IMR-90 (cell line): ENCODE measurements at regions not wholly inside any gene's neighbourhood (a gene's known extent, or its start where the extent isn't known, plus 50 kb on each side); places are given as distances from the start of the nearest gene placed in this dataset.

ENCODE experiments used
- ATAC-seq: fragments of 200-7000 bp; cut with Tn5 transposase; 2 replicates; pipeline ENCODE4 v1.9.1; 2020; ENCODE audit warnings: low read depth, mild to moderate bottlenecking, moderate library complexity
- BruUV-seq: library from RNA; stranded (reverse); fragments of 400-500 nt; replicated peaks from 2 replicates; lab custom pipeline; 2021; lab: Mats Ljungman, UMichigan
- CTCF ChIA-PET: fragments of 300-600 bp; formaldehyde crosslinking; extraction: SDS; loops from one replicate; lab custom pipeline; 2021; ENCODE audit warnings: antibody characterized with exemption; lab: Yijun Ruan, JAX
- POLR2A ChIA-PET: fragments of 300-600 bp; sonication (Branson Sonifier 250); formaldehyde crosslinking; loops from one replicate; lab custom pipeline; 2022; ENCODE audit warnings: antibody characterized with exemption; ENCODE audit not compliant: unreplicated experiment; lab: Charles Lee
- DNase-seq: peaks from one replicate; pipeline ENCODE4 v3.0.0; 2013
- H2AFZ ChIP-seq: replicated peaks from 2 replicates; pipeline ENCODE3; 2013; ENCODE audit warnings: low read length, mild to moderate bottlenecking; ENCODE audit not compliant: poor library complexity
- H2AK5ac ChIP-seq: 2 replicates; pipeline ENCODE4 v1.6.1; 2013; ENCODE audit warnings: low read depth, low read length, inconsistent platforms
- H2AK9ac ChIP-seq: replicated peaks from 2 replicates; pipeline ENCODE3; 2013; ENCODE audit warnings: mild to moderate bottlenecking, low read depth, low read length, moderate library complexity; ENCODE audit not compliant: poor library complexity
- H2BK120ac ChIP-seq: 2 replicates; pipeline ENCODE4 v1.6.1; 2013; ENCODE audit warnings: low read depth, low read length, inconsistent platforms
- H2BK15ac ChIP-seq: 3 replicates; pipeline ENCODE4 v1.6.1; 2013; ENCODE audit warnings: low read depth, low read length, inconsistent platforms
- H2BK20ac ChIP-seq: 2 replicates; pipeline ENCODE4 v1.6.1; 2013; ENCODE audit warnings: low read depth, mild to moderate bottlenecking, inconsistent platforms, low read length, moderate library complexity
- H2BK5ac ChIP-seq: 2 replicates; pipeline ENCODE4 v1.6.1; 2013; ENCODE audit warnings: mild to moderate bottlenecking, low read depth, low read length, inconsistent platforms; ENCODE audit not compliant: poor library complexity, severe bottlenecking
- H3K14ac ChIP-seq: replicated peaks from 2 replicates; pipeline ENCODE4 v1.6.1; 2013; ENCODE audit warnings: low read depth, low read length, inconsistent platforms
- H3K18ac ChIP-seq: 2 replicates; pipeline ENCODE4 v1.6.1; 2013; ENCODE audit warnings: low read depth, low read length, control low read depth
- H3K23ac ChIP-seq: 2 replicates; pipeline ENCODE4 v1.6.1; 2013; ENCODE audit warnings: low read depth, low read length, inconsistent platforms
- H3K27ac ChIP-seq: 2 replicates; pipeline ENCODE4 v1.5.1; 2013; ENCODE audit warnings: mild to moderate bottlenecking, control low read depth, low read length; ENCODE audit not compliant: insufficient read depth
- H3K27me3 ChIP-seq: 2 replicates; pipeline ENCODE4 v1.6.1; 2013; ENCODE audit warnings: low read length; ENCODE audit not compliant: control insufficient read depth, insufficient read depth
- H3K36me3 ChIP-seq: 2 replicates; pipeline ENCODE4 v1.6.1; 2013; ENCODE audit warnings: low read length, mixed read lengths; ENCODE audit not compliant: control insufficient read depth, insufficient read depth
- H3K4ac ChIP-seq: 2 replicates; pipeline ENCODE4 v1.6.1; 2013; ENCODE audit warnings: low read depth, low read length, inconsistent platforms
- H3K4me1 ChIP-seq: 2 replicates; pipeline ENCODE4 v1.6.1; 2013; ENCODE audit warnings: low read length, mixed read lengths; ENCODE audit not compliant: control insufficient read depth, insufficient read depth
- H3K4me2 ChIP-seq: 2 replicates; pipeline ENCODE4 v1.6.1; 2013; ENCODE audit warnings: low read depth, mild to moderate bottlenecking, control low read depth, low read length, moderate library complexity
- H3K4me3 ChIP-seq: 2 replicates; pipeline ENCODE4 v1.5.1; 2013; ENCODE audit warnings: low read depth, mild to moderate bottlenecking, control low read depth, low read length, moderate library complexity; ENCODE audit not compliant: insufficient read depth
- H3K56ac ChIP-seq: 2 replicates; pipeline ENCODE4 v1.6.1; 2013; ENCODE audit warnings: low read length, inconsistent platforms; ENCODE audit not compliant: insufficient read depth; ENCODE audit errors: extremely low read depth
- H3K79me1 ChIP-seq, 2 experiments: 2 replicates each; pipeline ENCODE4 v1.6.1; 2013; ENCODE audit warnings: low read length in 2 of 2, inconsistent platforms in 1 of 2, low read depth in 1 of 2
- H3K9ac ChIP-seq: 2 replicates; pipeline ENCODE4 v1.6.1; 2013; ENCODE audit warnings: low read depth, low read length, control low read depth
- H3K9me1 ChIP-seq: 2 replicates; pipeline ENCODE4 v1.6.1; 2013; ENCODE audit warnings: low read length, inconsistent platforms; ENCODE audit not compliant: insufficient read depth
- H3K9me3 ChIP-seq: 2 replicates; pipeline ENCODE4 v1.6.1; 2013; ENCODE audit warnings: low read length; ENCODE audit not compliant: control insufficient read depth, insufficient read depth
- H4K20me1 ChIP-seq: 2 replicates; pipeline ENCODE4 v1.6.1; 2013; ENCODE audit warnings: low read length, inconsistent platforms; ENCODE audit not compliant: insufficient read depth
- H4K5ac ChIP-seq: 2 replicates; pipeline ENCODE4 v1.6.1; 2013; ENCODE audit warnings: mild to moderate bottlenecking, low read depth, low read length, control low read depth
- H4K8ac ChIP-seq, 2 experiments: 2 replicates each; pipeline ENCODE4 v1.6.1; 2013; ENCODE audit warnings: low read depth in 2 of 2, low read length in 2 of 2, control low read depth in 1 of 2, inconsistent platforms in 1 of 2
- H4K91ac ChIP-seq: 2 replicates; pipeline ENCODE4 v1.6.1; 2013; ENCODE audit warnings: low read depth, low read length, inconsistent platforms; ENCODE audit not compliant: insufficient read depth
- BHLHE40 ChIP-seq: fragments of 150-350 bp; IDR thresholded peaks from 2 replicates; pipeline ENCODE4 v1.6.1; 2016; ENCODE audit warnings: mild to moderate bottlenecking, low read depth, low read length
- CEBPB ChIP-seq: IDR thresholded peaks from 2 replicates; pipeline ENCODE4 v1.6.1; 2012; ENCODE audit warnings: low read depth, low read length, improper control_type of control experiment
- CHD1 ChIP-seq: IDR thresholded peaks from 2 replicates; pipeline ENCODE4 v1.6.1; 2012; ENCODE audit warnings: low read depth, low read length, improper control_type of control experiment
- FOS ChIP-seq: fragments of 150-350 bp; IDR thresholded peaks from 2 replicates; pipeline ENCODE4 v1.6.1; 2016; ENCODE audit warnings: low read depth, low read length
- MAFK ChIP-seq: IDR thresholded peaks from 2 replicates; pipeline ENCODE4 v1.6.1; 2012; ENCODE audit warnings: low read depth, low read length, improper control_type of control experiment
- MAZ ChIP-seq: IDR thresholded peaks from 2 replicates; pipeline ENCODE4 v1.6.1; 2012; ENCODE audit warnings: low read depth, mild to moderate bottlenecking, low read length, improper control_type of control experiment, moderate library complexity, borderline replicate concordance
- MXI1 ChIP-seq: IDR thresholded peaks from 2 replicates; pipeline ENCODE4 v1.6.1; 2012; ENCODE audit warnings: low read depth, mild to moderate bottlenecking, low read length, moderate library complexity, borderline replicate concordance
- NFE2L2 ChIP-seq: fragments of 150-350 bp; IDR thresholded peaks from 2 replicates; pipeline ENCODE4 v1.6.1; 2016; ENCODE audit warnings: low read depth, mild to moderate bottlenecking, low read length
- POLR2A ChIP-seq: IDR thresholded peaks from 2 replicates; pipeline ENCODE4 v1.6.1; 2012; ENCODE audit warnings: mild to moderate bottlenecking, low read depth, low read length
- RAD21 ChIP-seq: IDR thresholded peaks from 2 replicates; pipeline ENCODE4 v1.6.1; 2012; ENCODE audit warnings: low read length, improper control_type of control experiment
- RCOR1 ChIP-seq: IDR thresholded peaks from 2 replicates; pipeline ENCODE4 v1.6.1; 2012; ENCODE audit warnings: mild to moderate bottlenecking, low read length, improper control_type of control experiment; ENCODE audit not compliant: insufficient replicate concordance
- RFX5 ChIP-seq: IDR thresholded peaks from 2 replicates; pipeline ENCODE4 v1.8.0; 2012; ENCODE audit warnings: low read depth, mild to moderate bottlenecking, low read length, moderate library complexity
- SMC3 ChIP-seq: fragments of 150-350 bp; IDR thresholded peaks from 2 replicates; pipeline ENCODE4 v1.6.1; 2016; ENCODE audit warnings: low read depth, mild to moderate bottlenecking, antibody characterized with exemption, low read length, moderate library complexity
- WGBS, 2 experiments: methylation state at CpG; one replicate each; pipeline versions ENCODE4 v1.1.5 to v1.1.7; 2013; ENCODE audit warnings: missing lambda C conversion rate in 2 of 2; ENCODE audit not compliant: insufficient read length in 1 of 2; ENCODE audit errors: extremely low coverage in 2 of 2; 5-methylcytosine and 5-hydroxymethylcytosine counted together
- dilution Hi-C: fragments of 300-500 bp; cut with HindIII; formaldehyde crosslinking; loops from one replicate; pipeline ENCODE4 v1.14.3; 2018; ENCODE audit warnings: low sequenced_read_pairs; ENCODE audit not compliant: unreplicated experiment
- in situ Hi-C: fragments of 300-500 bp; cut with MboI; formaldehyde crosslinking; loops from 3 replicates; pipeline ENCODE4 v1.14.3; 2019; ENCODE audit warnings: low sequenced_read_pairs, inconsistent platforms, mixed read lengths
- intact Hi-C: fragments of 100-400 bp; cut with micrococcal nuclease; formaldehyde crosslinking; loops from 2 replicates; pipeline ENCODE4 v1.10.0; 2022
- TF ChIP-seq, protein P1 (sequence below): fragments of 150-350 bp; IDR thresholded peaks from 2 replicates; pipeline ENCODE4 v1.6.1; 2017; ENCODE audit warnings: mild to moderate bottlenecking, antibody characterized with exemption, low read length, low read depth
- TF ChIP-seq, protein P2 (sequence below): fragments of 150-350 bp; IDR thresholded peaks from 2 replicates; pipeline ENCODE4 v1.6.1; 2016; ENCODE audit warnings: low read depth, mild to moderate bottlenecking, low read length, moderate library complexity, borderline replicate concordance
- TF ChIP-seq, protein P3 (sequence below): conservative IDR thresholded peaks from 2 replicates; pipeline ENCODE4 v1.5.1; 2012; ENCODE audit warnings: mild to moderate bottlenecking, low read depth, low read length, improper control_type of control experiment

DNA sequence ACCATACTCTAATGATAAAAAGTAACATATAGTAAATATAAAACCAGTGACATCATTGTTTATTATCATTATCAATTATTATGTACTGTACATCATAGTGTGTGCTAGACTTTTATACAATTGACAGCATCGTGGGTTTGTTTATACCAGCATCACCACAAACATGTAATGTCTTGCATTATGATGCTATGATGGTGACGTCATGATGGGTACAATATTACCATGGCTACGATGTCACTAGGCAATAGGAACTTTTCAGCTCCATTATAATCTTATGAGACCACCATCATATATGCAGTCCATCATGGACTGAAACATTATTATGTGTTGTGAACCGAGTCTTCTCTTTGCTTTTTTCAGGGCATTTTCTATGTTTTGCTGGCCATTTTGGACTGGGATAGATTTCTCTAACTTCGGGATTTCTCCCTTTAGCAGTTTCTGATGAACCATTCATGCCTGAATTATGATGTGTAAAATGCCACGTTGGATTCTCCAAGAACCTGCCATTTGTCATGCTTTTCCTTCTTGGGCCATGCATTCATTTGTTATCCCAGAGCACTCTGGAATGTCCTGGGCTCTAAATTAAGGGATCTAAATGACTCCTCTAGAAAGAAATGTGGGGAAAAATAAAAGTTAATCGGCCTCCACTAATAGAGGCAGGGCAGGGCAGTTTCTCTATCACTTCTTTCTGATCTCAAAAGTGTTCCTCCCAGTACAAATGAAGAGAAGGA lies 325.6 kb upstream of the TNP1 start:
- H4K8ac ChIP-seq: peak overlapping the region in 1 of 2 experiments; percentile 58; a peak in 3 of 4 replicates
- no peak overlapping the region for H3K4me2 ChIP-seq
- dilution Hi-C loops: no loop called here
- peaks cover 7% of the 10 kb centered on the region for H3K4me1 ChIP-seq
- WGBS, 2 experiments: no CpG with 5 or more reads among the region's 7 CpGs
- POLR2A ChIA-PET: no interaction called here
- H3K27me3 ChIP-seq: no peaks in the 10 kb centered on the region
- no peak overlapping the region for H3K23ac ChIP-seq
- no peaks in the 10 kb centered on the region for H3K9me3 ChIP-seq
- H3K79me1 ChIP-seq: no peaks in the 10 kb centered on the region
- H2BK120ac ChIP-seq: peak overlapping the region; percentile 38
- H2BK20ac ChIP-seq: peak overlapping the region; percentile 64; the same call in 1 of the 2 replicates
- H3K4me3 ChIP-seq: no peak overlapping the region
- peak overlapping the region; percentile 48; the same call in 1 of the 2 replicates for H4K5ac ChIP-seq
- H3K14ac ChIP-seq: no peak overlapping the region; the same call in 1 of the 2 replicates
- H3K18ac ChIP-seq: peak overlapping the region; percentile 91; the same call in 1 of the 2 replicates
- in situ Hi-C loops: no loop called here
- no peak overlapping the region for H4K91ac ChIP-seq
- peak overlapping the region; percentile 56 for H2BK5ac ChIP-seq
- BruUV-seq: no TSS peak
- intact Hi-C loops: no loop called here
- no peak overlapping the region for H2BK15ac ChIP-seq
- H4K20me1 ChIP-seq: no peaks in the 10 kb centered on the region
- peak overlapping the region; percentile 2; the same call in 1 of the 2 replicates for H3K4ac ChIP-seq
- DNase-seq: peak; percentile 35
- CTCF ChIA-PET: no interaction called here
- H2AK9ac ChIP-seq: no peak overlapping the region
- no peak overlapping the region for H2AFZ ChIP-seq
- H3K9ac ChIP-seq: no peak overlapping the region
- no peak for ATAC-seq
- TF ChIP-seq SMC3 (no peak), POLR2A (no peak), RCOR1 (no peak), MAZ (no peak), BHLHE40 (no peak), CEBPB (no peak), MAFK (no peak), FOS (no peak), MXI1 (no peak), CHD1 (no peak), RAD21 (no peak), RFX5 (no peak), NFE2L2 (no peak)
- TF ChIP-seq, protein P1, sequence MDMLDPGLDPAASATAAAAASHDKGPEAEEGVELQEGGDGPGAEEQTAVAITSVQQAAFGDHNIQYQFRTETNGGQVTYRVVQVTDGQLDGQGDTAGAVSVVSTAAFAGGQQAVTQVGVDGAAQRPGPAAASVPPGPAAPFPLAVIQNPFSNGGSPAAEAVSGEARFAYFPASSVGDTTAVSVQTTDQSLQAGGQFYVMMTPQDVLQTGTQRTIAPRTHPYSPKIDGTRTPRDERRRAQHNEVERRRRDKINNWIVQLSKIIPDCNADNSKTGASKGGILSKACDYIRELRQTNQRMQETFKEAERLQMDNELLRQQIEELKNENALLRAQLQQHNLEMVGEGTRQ: no peak
- TF ChIP-seq, protein P2, sequence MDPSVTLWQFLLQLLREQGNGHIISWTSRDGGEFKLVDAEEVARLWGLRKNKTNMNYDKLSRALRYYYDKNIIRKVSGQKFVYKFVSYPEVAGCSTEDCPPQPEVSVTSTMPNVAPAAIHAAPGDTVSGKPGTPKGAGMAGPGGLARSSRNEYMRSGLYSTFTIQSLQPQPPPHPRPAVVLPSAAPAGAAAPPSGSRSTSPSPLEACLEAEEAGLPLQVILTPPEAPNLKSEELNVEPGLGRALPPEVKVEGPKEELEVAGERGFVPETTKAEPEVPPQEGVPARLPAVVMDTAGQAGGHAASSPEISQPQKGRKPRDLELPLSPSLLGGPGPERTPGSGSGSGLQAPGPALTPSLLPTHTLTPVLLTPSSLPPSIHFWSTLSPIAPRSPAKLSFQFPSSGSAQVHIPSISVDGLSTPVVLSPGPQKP: no peak
- TF ChIP-seq, protein P3, sequence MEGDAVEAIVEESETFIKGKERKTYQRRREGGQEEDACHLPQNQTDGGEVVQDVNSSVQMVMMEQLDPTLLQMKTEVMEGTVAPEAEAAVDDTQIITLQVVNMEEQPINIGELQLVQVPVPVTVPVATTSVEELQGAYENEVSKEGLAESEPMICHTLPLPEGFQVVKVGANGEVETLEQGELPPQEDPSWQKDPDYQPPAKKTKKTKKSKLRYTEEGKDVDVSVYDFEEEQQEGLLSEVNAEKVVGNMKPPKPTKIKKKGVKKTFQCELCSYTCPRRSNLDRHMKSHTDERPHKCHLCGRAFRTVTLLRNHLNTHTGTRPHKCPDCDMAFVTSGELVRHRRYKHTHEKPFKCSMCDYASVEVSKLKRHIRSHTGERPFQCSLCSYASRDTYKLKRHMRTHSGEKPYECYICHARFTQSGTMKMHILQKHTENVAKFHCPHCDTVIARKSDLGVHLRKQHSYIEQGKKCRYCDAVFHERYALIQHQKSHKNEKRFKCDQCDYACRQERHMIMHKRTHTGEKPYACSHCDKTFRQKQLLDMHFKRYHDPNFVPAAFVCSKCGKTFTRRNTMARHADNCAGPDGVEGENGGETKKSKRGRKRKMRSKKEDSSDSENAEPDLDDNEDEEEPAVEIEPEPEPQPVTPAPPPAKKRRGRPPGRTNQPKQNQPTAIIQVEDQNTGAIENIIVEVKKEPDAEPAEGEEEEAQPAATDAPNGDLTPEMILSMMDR: no peak
- H3K36me3 ChIP-seq: no peaks in the 10 kb centered on the region
- H3K9me1 ChIP-seq: peaks cover 8% of the 10 kb centered on the region
- no peak overlapping the region for H3K56ac ChIP-seq
- H2AK5ac ChIP-seq: no peak overlapping the region
- H3K27ac ChIP-seq: no peak overlapping the region
